NCI-H1436 (cell line): ENCODE measurements at regions not wholly inside any gene's neighbourhood (a gene's known extent, or its start where the extent isn't known, plus 50 kb on each side); places are given as distances from the start of the nearest gene placed in this dataset.
"Not testable (repeated sequence)": the region's sequence is repeated elsewhere in the genome, so short reads cannot be mapped to it uniquely, and the experiment has no call there.

Experiments
- DNase-seq: peaks from one replicate; lab custom pipeline; 2025; lab: John Stamatoyannopoulos, UW

DNA sequence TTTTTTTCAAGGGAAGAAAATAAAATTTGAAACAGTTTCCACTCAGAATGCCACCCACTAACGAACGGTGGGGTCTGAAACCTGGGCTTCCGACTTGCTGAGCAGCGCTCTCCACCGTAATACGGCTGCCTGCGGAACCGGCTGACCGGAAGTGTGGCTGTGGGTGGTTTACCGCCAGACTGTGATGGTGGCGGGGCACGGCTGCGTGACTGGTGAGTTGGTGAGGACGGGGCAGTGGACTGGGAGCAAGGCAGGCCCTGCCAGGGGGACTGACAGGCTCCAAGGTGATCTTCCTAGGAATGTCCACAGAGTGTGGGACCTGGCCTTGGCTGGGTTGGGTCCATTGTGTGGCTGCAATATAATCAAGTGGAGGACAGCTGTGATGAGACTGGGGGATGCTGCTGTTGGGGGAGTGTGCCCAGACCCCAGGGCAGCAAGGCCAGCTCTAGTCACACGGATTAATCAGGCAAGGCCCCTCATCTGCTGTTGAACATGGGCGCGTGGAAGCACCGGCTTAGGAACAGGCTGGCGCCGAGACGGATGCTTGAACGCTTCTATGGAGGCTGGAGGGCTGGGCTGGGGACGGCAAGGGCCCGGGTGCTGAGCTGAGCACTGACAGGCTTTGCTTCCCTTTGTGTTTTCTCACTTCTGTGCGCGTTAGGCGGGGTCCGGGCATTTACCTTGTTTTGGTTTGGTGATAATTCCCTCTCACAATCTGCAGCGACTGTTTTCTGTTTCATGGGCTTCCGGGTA is 357.7 kb upstream of the SPRED2 start:
- DNase-seq = no peak

GRCh38 chr2:65788556-65788955 is 356.2 kb upstream of the SPRED2 start:
- no peak for DNase-seq

DNA sequence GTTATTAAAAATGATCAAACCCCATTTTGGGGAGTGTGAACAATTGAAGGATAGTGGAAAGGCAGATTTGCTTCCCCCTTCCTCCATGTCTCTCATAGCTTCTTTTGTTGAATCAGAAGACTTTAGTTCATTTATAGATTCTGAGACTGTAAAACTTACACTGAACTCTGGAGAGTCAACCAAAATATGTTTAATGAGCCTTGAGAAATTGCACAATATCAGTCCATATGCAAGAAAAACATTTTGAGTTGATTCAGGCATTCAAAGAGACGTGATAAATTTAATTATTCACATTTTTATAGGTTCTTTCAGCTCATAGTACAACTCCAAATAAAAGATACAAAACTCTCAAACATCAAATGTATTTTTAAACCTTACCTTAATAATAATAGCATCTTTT is 354.4 kb upstream of the SPRED2 start:
- no peak for DNase-seq

DNA sequence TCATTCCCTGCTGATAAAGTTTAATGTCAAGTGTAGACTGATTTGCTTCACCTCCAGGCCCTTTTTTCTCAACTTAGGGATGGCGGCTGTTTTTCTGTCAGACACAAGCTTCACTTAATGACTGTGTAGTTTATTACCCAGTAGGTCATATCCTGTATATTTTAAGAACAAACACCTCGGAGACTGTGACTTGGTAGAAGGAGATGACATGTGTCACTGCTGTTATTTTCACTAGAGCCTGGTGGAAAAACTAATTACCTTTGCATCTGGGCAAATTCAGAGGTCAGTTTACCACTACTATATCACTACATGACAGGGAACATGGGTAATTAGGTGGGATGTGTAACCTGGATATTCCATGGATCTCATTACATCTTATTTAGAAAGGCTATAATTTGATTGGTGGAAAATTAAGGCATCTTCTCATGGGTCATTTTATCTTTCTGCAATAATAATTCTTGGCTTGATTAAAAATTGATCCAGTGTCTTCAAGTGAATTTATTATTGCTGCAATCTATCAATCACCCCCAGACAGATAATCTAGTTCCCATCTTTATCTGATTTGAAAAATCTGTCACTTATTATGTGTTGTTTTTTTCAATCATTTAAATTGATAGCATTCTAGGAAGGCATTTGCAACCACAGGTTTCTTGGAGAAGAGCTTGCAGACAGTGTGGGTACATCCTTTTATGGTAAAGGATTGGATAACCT is 353.8 kb upstream of the SPRED2 start:
- no peak for DNase-seq

GRCh38 chr2:65782996-65783650 is 350.7 kb upstream of the SPRED2 start:
- DNase-seq = no peak

DNA sequence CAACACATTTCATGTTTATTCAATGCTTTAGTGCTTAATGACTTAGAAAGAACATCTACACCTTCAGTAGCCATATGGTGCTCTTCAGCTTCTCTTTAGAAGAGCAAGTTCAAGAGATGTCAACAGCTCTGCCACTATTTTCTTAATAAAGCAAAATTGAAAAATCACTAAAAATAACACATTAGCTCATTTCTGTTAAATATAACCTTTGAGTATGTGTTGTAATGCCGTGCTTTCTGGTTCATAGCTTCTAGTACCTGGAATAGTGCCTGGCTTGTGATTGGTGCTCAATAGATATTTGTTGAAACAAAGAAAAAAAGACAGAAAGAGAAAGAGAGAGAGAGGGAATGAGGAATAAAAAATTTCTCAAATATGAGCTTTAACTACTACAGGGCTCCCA is 349.8 kb upstream of the SPRED2 start:
- DNase-seq = no peak

- no peak for DNase-seq
These were observed 349.4 kb upstream of the SPRED2 start for GRCh38 chr2:65781756-65782155.

- no peak for DNase-seq
These were observed 346.6 kb upstream of the SPRED2 start for GRCh38 chr2:65779021-65779420.

GRCh38 chr2:65778137-65778536 is 345.7 kb upstream of the SPRED2 start:
- DNase-seq = no peak

- no peak for DNase-seq
These were observed 343.4 kb upstream of the SPRED2 start for GRCh38 chr2:65775839-65776238.

DNA sequence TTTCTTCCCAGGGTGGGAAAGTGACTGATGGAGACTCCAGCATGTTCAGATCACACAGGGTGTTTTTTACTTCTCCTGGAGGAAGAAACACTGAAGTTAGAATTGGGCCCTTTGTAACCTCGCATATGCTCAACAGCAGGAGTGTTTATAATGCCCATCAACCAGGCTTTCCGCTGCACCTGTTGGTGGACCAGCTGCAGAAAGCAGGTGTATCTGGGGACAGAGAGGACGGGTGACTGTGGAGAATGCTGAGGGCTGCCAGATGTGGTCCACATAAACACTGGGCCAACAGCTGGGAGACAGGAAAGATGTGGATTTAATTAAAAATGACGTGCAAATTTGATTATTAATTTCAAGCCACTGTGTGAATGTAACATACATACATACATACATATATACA is 335.5 kb upstream of the SPRED2 start:
- no peak for DNase-seq

DNA sequence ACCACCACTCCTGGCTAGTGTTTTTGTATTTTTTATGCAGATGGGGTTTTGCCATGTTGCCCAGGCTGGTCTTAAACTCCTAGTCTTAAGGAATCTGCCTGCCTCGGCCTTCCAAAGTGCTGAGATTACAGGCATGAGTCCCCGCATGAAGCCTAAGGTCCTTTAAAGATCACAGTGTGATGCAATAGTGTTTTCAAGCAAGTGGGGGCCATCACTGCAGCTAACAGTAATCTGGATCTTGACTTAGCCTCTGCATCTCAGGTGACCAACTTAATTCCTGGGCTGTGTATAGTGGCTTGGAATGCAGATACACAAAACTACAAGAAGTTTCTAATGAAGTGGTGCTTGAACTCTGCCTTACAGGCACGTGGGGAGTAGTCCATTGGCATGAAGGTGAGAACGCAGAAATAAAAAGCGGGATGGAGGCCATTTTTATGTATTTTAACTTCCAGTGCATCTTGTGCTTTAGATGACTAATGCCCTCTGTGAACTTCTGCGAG is 334.4 kb upstream of the SPRED2 start:
- no peak for DNase-seq

DNA sequence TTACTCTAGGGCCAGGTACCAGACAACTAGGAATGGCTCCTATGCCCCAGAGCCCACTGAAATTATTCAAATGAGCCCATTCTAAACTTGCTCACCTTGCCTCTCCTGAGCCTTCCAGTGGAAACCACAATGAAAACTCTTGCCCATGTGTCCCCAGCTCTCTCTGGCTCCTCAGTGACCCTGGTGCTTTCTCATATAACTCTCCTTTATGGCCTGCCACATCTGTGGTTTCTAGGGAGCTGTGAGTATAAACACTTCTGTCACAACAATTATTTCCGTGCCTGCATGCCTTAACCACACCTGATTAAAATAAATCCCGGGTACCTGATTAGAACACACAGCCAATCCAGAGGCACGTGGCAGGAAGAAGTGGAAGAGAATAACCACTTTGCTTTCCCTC is 333.0 kb upstream of the SPRED2 start:
- no peak for DNase-seq

- no peak for DNase-seq
These were observed 329.7 kb upstream of the SPRED2 start for GRCh38 chr2:65762068-65762467.

DNA sequence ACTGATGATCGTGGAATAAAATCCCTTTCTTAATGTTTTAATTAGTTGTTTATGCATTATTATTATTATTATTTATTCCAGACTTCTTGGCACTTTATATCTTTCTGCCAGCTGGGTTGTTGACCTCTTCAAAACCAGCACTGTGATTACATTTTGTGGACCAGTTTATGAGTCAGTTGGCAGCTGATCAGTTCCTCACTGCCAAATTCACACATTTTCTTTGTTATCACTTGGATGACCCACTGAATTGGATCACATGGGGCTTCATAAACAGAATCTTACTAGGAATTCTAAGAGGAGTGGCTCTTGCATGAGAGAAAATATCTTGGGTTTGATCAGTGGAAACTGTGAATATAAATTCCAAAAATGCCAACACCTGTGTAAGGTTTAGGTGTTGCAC is 321.8 kb upstream of the SPRED2 start:
- DNase-seq = no peak

DNA sequence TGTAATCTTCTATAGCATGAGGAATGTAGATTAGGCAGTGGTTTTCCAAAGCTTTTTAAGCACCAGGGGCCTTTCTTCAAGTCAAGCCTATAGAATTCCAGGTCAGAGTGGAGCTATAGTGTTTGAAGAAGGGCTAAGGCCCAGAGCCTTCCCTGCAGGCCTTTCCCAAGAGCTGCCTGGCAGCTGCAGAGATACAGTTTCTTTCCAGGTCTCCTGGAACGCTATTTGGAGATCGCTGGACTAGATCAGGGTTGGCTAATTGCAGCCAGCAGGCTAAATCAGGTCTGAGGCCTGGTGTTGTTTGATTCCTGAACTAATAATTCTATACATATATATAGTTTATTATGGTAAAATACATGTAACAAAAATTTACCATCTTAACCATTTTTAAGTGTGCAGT is 319.0 kb upstream of the SPRED2 start:
- no peak for DNase-seq

DNA sequence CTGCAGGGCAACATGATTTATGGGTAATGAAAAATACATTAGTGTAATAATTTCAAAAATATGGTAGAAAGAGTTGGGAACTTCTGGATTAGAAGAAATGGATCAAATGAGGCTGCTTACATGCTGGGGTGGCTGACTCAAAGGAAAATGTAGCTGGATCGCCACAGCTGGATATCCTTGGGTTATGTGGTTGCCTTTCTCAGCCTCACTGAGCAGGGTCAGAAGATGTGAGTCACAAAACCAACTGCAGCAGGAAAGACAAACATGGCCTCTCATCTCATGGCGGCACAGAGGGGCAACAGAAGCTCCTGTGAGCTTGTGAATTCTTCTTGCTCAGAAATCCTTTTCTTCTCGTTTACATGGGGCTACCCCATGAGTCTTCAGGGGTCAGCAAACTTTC is 317.1 kb upstream of the SPRED2 start:
- no peak for DNase-seq

GRCh38 chr2:65747875-65748274 is 315.5 kb upstream of the SPRED2 start:
- not testable (repeated sequence) for DNase-seq

DNA sequence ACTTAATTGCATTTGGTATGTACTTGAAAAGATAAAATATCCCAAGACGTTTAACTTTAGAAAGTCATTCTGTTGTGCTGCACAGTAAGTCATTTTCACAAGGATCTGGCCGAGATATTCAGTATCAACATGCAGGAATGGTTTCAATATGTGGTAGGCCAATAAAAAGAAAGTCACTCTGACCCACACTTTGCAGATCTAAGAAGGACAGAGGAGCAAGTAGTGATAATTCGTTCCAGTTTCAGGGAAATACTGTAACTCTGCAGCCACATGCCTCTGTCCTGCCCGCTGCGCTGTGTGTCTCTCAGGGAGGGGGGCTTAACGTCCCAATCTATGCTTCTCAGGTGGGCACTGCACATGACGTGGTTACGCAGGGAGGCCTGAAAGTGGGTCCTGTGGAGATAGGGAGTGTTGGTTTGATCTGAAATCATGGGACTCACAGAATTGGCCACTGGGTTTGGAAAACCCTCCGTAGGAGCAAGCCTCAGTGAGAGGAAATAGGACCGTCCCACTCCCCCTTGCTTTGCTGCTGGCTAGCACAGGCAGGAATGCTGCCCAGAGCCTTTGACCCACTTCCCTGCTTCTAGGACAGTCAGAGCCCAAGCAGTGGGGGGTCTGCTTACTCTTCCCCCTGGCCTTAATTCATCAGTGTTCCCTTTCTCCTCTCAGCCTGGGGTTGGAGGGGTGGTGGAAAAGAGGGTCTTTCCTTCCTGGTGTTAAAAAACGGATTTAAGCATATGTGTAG is 314.7 kb upstream of the SPRED2 start:
- no peak for DNase-seq

- no peak for DNase-seq
These were observed 312.2 kb upstream of the SPRED2 start for GRCh38 chr2:65744477-65745200.

GRCh38 chr2:65742977-65743376 is 310.6 kb upstream of the SPRED2 start:
- DNase-seq = no peak

DNA sequence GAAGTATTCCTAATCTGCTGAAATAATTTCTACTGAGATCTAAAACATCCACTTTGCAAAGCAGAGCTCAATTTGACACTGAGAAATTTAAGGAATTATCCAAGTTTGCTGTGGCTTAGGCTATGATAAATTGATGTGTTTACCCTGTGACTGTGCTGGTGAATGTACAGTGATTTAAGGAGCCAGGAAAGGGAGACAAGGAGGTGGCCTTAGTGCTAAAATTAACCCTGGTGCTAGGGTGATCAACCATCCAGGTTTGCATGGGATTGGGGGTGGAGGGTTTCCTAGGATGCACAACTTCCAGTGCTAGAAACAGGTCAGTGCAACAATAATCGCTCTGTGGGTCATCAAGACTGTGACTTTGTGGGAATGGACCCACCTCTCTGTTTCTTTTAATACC is 307.5 kb upstream of the SPRED2 start:
- DNase-seq = no peak
